Choroid plexus epithelial cell (primary cell): ENCODE measurements at regions not wholly inside any gene's neighbourhood (a gene's known extent, or its start where the extent isn't known, plus 50 kb on each side); places are given as distances from the start of the nearest gene placed in this dataset.

Source experiments
- DNase-seq: peaks from one replicate; pipeline ENCODE4 v3.0.0-alpha.2; 2010; ENCODE audit warnings: low read depth
- H3K4me3 ChIP-seq: 2 replicates; pipeline ENCODE4 v1.5.1; 2011; ENCODE audit warnings: low read depth, mild to moderate bottlenecking, control low read depth, low read length, moderate library complexity
- CTCF ChIP-seq: conservative IDR thresholded peaks from 2 replicates; pipeline ENCODE4 v1.5.1; 2011; ENCODE audit warnings: low read depth, mild to moderate bottlenecking, control low read depth, inconsistent platforms, low read length, moderate library complexity

GRCh38 chr14:81974543-81974942 is 440.9 kb upstream of the SEL1L start:
- no peak overlapping the region for H3K4me3 ChIP-seq
- no peak for DNase-seq
- TF ChIP-seq CTCF = no peak

- DNase-seq = no peak
These were observed 447.1 kb upstream of the SEL1L start for GRCh38 chr14:81980601-81981306.

DNA sequence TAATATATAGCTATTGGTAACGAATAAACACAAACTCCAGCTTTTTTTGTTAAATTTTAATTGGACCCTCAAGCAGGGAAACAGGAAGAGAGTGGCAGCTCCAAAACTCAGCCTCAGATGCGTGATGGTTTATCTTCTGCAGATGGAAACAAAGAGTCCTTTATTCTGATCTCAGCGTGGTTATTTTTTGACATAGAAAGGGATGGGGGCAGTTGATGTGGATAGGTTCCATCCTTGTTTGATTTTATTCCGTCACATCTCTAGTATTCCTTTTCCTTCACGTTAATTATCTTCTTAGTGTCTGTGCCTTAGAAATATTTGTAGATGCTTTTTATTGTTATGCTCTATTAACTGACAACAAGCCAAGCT is 447.6 kb upstream of the SEL1L start:
- H3K4me3 ChIP-seq = no peak overlapping the region
- no peak for DNase-seq

More at GRCh38 chr14:81980601-81981306, 447.1 kb upstream of the SEL1L start:
- H3K4me3 ChIP-seq = no peak overlapping the region
- no peak for TF ChIP-seq CTCF

DNA sequence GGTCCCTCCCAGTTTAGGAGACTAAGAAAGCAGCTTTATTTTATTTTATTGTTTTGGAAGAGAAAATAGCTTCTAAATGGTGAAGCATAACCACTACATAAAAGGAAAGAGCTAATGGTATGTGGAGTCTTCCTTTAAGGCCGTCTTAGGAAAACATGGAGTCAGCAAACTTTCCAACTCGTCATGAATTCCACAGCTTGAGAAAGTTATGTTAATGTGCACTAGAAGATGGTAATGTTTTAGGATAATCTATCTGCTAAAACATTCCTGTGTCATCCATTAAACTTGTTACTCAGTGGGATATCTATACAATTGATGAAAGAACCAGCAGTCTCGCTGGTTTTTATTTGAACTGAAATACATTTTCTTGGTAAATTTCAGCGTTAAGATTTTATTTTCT is 448.4 kb upstream of the SEL1L start:
- no peak for DNase-seq
- H3K4me3 ChIP-seq = no peak overlapping the region
- TF ChIP-seq CTCF = no peak

More for the DNA sequence above, 447.6 kb upstream of the SEL1L start:
- no peak for TF ChIP-seq CTCF

GRCh38 chr14:81986005-81986404 is 452.4 kb upstream of the SEL1L start:
- DNase-seq = no peak
- H3K4me3 ChIP-seq = no peak overlapping the region
- TF ChIP-seq CTCF = no peak

GRCh38 chr14:81989211-81989610 is 455.6 kb upstream of the SEL1L start:
- no peak for DNase-seq
- TF ChIP-seq CTCF = no peak
- no peak overlapping the region for H3K4me3 ChIP-seq

GRCh38 chr14:81990312-81990761 is 456.7 kb upstream of the SEL1L start:
- DNase-seq = peak; percentile 70

More at GRCh38 chr14:81990312-81990761, 456.7 kb upstream of the SEL1L start:
- H3K4me3 ChIP-seq = no peak overlapping the region
- TF ChIP-seq CTCF = peak; percentile 86
